SU-DHL-6 (cell line): ENCODE measurements at regions not wholly inside any gene's neighbourhood (a gene's known extent, or its start where the extent isn't known, plus 50 kb on each side); places are given as distances from the start of the nearest gene placed in this dataset.

Experiments used
- EZH2phosphoT487 ChIP-seq: fragments of 200-600 bp; sonication (generic), shearing (Covaris generic); conservative IDR thresholded peaks from 2 replicates; pipeline ENCODE4 v1.6.1; 2018; ENCODE audit warnings: mild to moderate bottlenecking, antibody characterized with exemption, low read length, moderate library complexity, mixed read lengths
- TF ChIP-seq, protein P1 (sequence below): fragments of 200-600 bp; sonication (generic); IDR thresholded peaks from one replicate; pipeline ENCODE4 v1.5.1; 2017; ENCODE audit warnings: antibody characterized with exemption, mild to moderate bottlenecking, low read length, moderate library complexity; ENCODE audit not compliant: insufficient read depth, poor library complexity, severe bottlenecking

DNA sequence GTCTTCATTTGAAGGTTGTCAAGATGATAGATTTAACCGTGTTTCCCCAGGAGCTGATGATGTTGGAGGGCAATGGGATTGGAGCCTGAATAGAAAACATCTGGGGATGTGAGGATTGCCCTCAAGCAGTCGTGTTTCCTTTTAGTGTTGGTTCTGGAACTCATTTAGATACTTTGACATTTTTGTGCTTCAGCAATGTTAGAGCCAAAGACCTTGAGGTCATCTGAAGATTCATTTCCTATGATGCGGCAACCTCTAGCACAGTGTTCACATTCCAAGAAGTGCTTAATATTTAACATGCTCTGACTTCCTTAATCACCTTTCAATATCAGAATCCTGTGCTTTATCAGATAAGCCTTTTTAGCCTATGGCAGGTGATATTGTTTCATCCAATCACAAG lies 82.7 kb downstream of the SLC10A2 start:
- TF ChIP-seq, protein P1, sequence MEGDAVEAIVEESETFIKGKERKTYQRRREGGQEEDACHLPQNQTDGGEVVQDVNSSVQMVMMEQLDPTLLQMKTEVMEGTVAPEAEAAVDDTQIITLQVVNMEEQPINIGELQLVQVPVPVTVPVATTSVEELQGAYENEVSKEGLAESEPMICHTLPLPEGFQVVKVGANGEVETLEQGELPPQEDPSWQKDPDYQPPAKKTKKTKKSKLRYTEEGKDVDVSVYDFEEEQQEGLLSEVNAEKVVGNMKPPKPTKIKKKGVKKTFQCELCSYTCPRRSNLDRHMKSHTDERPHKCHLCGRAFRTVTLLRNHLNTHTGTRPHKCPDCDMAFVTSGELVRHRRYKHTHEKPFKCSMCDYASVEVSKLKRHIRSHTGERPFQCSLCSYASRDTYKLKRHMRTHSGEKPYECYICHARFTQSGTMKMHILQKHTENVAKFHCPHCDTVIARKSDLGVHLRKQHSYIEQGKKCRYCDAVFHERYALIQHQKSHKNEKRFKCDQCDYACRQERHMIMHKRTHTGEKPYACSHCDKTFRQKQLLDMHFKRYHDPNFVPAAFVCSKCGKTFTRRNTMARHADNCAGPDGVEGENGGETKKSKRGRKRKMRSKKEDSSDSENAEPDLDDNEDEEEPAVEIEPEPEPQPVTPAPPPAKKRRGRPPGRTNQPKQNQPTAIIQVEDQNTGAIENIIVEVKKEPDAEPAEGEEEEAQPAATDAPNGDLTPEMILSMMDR = no peak
- no peak for TF ChIP-seq EZH2phosphoT487
